ENCODE measurements at regions not wholly inside any gene's neighbourhood (a gene's known extent, or its start where the extent isn't known, plus 50 kb on each side); places are given as distances from the start of the nearest gene placed in this dataset.

DNA sequence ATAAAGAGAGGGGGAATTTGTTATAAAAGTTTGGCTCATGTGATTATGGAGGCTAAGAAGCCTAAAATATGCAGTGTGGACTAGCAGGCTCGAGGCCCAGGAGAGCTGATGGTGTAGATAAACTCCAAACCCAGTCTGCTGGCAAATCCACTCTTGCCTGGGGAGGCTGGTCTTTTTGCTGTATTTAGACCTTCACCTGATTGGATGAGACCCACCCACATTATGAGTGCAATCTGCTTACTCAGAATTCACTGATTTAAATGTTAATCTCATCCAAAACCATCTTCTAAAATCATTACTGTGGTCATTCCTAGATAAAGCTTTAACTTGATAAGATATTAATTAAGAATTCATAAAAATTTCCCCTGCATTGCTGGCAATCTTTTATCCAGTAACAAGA, 473.2 kb downstream of the TMA16 start:
- TF ChIP-seq, protein P1, sequence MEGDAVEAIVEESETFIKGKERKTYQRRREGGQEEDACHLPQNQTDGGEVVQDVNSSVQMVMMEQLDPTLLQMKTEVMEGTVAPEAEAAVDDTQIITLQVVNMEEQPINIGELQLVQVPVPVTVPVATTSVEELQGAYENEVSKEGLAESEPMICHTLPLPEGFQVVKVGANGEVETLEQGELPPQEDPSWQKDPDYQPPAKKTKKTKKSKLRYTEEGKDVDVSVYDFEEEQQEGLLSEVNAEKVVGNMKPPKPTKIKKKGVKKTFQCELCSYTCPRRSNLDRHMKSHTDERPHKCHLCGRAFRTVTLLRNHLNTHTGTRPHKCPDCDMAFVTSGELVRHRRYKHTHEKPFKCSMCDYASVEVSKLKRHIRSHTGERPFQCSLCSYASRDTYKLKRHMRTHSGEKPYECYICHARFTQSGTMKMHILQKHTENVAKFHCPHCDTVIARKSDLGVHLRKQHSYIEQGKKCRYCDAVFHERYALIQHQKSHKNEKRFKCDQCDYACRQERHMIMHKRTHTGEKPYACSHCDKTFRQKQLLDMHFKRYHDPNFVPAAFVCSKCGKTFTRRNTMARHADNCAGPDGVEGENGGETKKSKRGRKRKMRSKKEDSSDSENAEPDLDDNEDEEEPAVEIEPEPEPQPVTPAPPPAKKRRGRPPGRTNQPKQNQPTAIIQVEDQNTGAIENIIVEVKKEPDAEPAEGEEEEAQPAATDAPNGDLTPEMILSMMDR (IDR thresholded peaks at IDR 0.05; ENCODE audit: insufficient read depth, low read depth, low read length), result no peak
- H3K4me3 ChIP-seq (ENCODE audit: low read depth, low read length), result no peak overlapping the region
- DNase-seq (ENCODE audit: low read depth), result no peak

DNA sequence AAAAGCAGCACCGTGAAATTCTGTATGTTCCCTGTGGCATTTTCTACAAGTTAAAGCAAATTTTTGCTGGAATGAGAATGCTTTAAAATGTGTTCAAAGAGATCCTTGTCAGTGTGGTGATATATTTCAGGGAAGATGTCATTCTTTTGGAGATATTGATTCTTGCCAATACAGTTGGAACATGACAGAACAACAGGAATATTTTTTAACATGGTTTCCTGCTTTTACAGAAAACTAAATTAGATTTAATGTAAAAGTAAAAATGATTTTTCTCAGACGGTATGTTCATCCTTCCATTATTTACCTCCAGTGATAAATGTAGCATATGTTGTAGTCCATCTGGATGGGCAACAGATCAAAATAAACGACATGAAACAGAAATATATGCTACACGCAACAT, 474.8 kb downstream of the TMA16 start:
- DNase-seq (ENCODE audit: low read depth), result no peak
- TF ChIP-seq, protein P1 (IDR thresholded peaks at IDR 0.05; ENCODE audit: insufficient read depth, low read depth, low read length), result no peak
- H3K4me3 ChIP-seq (ENCODE audit: low read depth, low read length), result no peak overlapping the region

DNA sequence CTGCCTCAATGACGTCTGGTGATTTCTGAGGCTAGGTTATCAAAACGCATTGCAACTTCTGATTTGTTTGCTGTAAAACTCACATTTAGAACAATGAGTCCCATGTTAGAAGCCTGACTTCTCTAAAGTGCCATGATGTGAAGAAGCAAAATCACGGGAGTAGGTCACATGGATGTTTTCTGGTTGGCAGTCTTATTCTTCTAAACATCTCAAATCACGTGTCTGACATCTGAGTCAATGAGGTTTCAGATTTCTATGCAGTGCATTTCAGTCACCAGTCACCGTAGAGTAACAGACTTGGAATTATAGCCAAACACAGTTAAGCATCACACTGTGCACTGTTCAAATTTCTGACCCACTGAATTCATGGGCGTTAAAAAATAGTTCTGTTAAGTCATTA, 482.1 kb downstream of the TMA16 start:
- DNase-seq (ENCODE audit: low read depth), result no peak
- TF ChIP-seq, protein P1 (IDR thresholded peaks at IDR 0.05; ENCODE audit: insufficient read depth, low read depth, low read length), result no peak
- H3K4me3 ChIP-seq (ENCODE audit: low read depth, low read length), result no peak overlapping the region

DNA sequence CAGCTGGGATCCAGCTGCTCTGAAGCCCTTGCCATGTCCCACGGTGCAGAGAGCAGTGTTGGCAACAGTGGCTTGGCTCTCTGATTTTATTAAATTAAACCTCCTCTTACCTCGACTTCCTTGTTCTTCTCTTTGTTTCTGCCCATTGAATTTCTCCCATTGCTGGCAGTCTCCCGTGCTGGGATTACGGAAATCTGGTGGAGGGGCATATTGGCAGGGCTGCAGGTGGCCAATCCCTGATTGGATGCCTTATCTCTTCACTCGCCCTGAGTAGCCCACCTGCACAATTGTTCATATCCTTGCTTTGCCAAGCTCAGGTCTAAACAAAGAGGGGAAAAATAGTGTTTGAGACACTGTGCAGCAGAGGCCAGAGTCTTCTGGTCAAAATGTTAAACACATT, 493.9 kb downstream of the TMA16 start:
- TF ChIP-seq, protein P1 (IDR thresholded peaks at IDR 0.05; ENCODE audit: insufficient read depth, low read depth, low read length), result no peak
- no peak overlapping the region for H3K4me3 ChIP-seq (ENCODE audit: low read depth, low read length)
- DNase-seq (ENCODE audit: low read depth), result no peak

DNA sequence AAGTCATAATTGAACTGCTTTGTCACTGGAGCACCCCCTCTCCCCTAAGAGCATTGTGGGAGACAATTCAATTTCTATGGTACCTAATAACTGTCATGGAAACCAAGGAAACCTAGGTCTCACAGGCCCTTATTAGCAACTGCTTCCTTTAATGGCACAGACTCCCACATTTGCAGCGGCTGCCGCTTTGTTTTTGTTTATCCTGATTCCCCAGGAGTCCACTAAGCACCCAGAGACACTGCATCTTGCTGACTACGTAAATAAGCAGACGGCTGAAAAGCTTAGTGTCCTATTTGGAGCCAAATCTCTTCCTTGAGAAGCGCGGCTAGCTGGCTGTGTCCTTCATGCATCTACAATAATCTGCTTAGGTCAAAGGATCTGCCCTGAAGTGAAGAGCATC, 494.4 kb downstream of the TMA16 start:
- no peak overlapping the region for H3K4me3 ChIP-seq (ENCODE audit: low read depth, low read length)
- no peak for DNase-seq (ENCODE audit: low read depth)
- TF ChIP-seq, protein P1 (IDR thresholded peaks at IDR 0.05; ENCODE audit: insufficient read depth, low read depth, low read length), result no peak

DNA sequence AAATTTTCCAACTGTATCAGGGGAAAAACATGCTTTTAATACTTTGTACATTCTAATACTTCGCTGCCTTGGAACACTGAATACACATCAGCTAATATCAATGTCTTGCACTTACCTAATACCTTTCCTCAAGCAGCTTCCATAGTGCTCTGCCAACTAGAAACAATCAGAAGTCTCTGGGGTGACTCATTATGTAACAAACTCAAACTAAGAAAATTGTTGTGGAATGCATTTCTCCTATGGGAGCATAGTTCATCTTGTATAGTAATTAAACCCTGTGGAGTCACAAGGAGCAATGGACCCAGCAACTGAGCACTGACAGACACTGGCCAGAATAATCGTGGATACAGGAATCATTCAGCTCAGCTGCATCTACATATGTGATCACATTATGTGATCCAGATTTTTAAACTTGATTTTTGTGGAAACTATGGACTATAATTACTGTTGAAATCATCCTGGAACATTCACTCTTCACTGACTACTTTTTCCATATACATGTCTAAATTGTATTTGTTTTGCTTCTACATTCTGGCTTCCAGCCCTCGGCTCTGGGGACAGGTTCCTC, 496.9 kb downstream of the TMA16 start:
- TF ChIP-seq, protein P1 (IDR thresholded peaks at IDR 0.05; ENCODE audit: insufficient read depth, low read depth, low read length), result no peak
- DNase-seq (ENCODE audit: low read depth), result no peak
- no peak overlapping the region for H3K4me3 ChIP-seq (ENCODE audit: low read depth, low read length)

DNA sequence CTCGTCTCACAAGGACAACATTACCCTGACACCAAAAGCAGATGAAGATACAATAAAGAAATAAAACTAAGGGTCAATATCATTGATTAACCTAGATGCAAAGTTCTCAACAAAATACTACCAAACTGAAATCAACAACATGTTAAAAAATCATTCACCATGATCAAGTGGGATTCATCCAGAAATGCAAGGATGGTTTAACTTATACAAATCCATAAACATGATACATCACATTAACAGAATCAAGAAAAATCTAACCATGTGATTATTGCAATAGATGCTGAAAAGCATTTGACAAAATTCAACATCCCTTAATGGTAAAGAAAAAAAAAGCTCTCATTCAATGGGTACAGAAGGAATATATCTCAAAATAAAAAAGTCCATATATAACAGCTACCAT, 514.9 kb downstream of the TMA16 start:
- H3K4me3 ChIP-seq (ENCODE audit: low read depth, low read length), result no peak overlapping the region
- DNase-seq (ENCODE audit: low read depth), result no peak
- TF ChIP-seq, protein P1 (IDR thresholded peaks at IDR 0.05; ENCODE audit: insufficient read depth, low read depth, low read length), result no peak

All from fibroblast of villous mesenchyme (primary cell).